Thyroid gland (tissue), 4 donors: ENCODE measurements at regions not wholly inside any gene's neighbourhood (a gene's known extent, or its start where the extent isn't known, plus 50 kb on each side); places are given as distances from the start of the nearest gene placed in this dataset.

Experiments used
- CTCF ChIP-seq, 6 experiments: fragments of 200-600 bp in 3 of 6; fragments of 450-650 bp in 3 of 6; sonication (generic) in 3 of 6; IDR thresholded peaks; one replicate each; pipeline ENCODE4 v1.5.1; 2016 to 2019; ENCODE audit warnings: antibody characterized with exemption in 6 of 6, mild to moderate bottlenecking in 2 of 6, inconsistent platforms in 1 of 6, moderate library complexity in 1 of 6
- POLR2A ChIP-seq, 2 donors: fragments of 450-650 bp; IDR thresholded peaks; one replicate each; pipeline ENCODE4 v1.6.1; 2017; ENCODE audit warnings: antibody characterized with exemption in 2 of 2, mild to moderate bottlenecking in 2 of 2, moderate library complexity in 1 of 2

- TF ChIP-seq CTCF (IDR thresholded peaks at IDR 0.05): no peak
- TF ChIP-seq POLR2A (IDR thresholded peaks at IDR 0.05): no peak
Observed at GRCh38 chr2:79260848-79261247, 101.3 kb upstream of the REG3A start.
